HG02571 (cell line): ENCODE measurements at regions not wholly inside any gene's neighbourhood (a gene's known extent, or its start where the extent isn't known, plus 50 kb on each side); places are given as distances from the start of the nearest gene placed in this dataset.

Experiments used
- ATAC-seq: cut with Tn5 transposase; IDR thresholded peaks from one replicate; pipeline ENCODE4 v1.9.1; 2021; ENCODE audit warnings: mild to moderate bottlenecking, moderate library complexity; ENCODE audit not compliant: unreplicated experiment

- ATAC-seq = no peak
Measured at GRCh38 chr22:49262167-49262566, 565.5 kb downstream of the BRD1 start.

DNA sequence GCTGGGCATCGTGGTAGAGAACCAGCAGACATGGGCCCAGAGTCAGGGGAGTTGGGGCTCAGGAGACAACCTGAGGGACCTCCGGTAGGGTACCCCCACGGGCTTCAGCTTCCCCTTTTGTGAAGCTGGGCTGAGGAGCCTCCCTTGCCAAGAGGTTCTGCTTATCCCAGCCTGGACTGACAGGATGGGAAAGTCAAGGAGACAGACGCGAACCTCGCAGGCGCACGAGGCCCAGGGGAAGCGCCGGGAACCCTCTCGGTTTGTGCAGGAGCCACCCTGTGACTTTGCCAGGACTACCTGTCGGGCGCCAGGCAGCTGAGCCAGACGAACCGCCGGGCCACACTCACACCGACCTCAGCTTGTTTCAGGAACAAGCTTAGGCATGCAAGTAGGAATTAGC lies 566.1 kb downstream of the BRD1 start:
- no peak for ATAC-seq

GRCh38 chr22:49260681-49261580 lies 566.7 kb downstream of the BRD1 start:
- ATAC-seq = no peak

DNA sequence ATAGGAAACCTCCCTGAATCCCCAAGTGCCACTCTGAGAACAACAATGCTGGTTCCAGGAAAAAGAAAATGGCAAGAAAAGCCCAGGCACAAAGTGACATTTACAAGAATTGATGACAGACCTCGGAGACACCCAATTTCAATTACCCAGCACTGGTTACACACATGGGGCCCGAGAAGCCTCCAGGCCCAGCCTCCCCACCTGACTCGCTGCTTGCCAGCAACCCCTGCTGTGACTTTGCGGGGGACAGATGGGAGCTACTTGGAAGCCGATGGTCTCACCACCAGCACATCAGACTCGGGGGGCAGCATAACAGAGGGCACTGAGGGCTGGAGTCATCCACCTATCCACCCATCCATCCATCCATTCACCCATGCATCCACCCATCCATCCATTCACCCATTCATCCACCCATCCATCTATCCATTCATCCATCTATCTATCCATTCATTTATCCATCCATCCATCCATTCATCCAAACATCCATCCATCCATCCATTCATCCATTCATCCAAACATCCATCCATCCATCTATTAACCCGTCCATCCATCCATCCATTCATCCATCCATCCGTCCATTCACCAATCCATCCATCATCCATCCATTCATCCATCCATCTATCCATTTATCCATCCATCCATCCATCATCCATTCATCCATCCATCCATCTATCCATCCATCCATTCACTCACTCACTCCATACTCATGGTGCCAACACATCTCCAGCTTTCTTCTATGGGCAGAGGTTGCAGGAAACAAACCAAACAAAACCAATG lies 567.6 kb downstream of the BRD1 start:
- ATAC-seq = no peak

DNA sequence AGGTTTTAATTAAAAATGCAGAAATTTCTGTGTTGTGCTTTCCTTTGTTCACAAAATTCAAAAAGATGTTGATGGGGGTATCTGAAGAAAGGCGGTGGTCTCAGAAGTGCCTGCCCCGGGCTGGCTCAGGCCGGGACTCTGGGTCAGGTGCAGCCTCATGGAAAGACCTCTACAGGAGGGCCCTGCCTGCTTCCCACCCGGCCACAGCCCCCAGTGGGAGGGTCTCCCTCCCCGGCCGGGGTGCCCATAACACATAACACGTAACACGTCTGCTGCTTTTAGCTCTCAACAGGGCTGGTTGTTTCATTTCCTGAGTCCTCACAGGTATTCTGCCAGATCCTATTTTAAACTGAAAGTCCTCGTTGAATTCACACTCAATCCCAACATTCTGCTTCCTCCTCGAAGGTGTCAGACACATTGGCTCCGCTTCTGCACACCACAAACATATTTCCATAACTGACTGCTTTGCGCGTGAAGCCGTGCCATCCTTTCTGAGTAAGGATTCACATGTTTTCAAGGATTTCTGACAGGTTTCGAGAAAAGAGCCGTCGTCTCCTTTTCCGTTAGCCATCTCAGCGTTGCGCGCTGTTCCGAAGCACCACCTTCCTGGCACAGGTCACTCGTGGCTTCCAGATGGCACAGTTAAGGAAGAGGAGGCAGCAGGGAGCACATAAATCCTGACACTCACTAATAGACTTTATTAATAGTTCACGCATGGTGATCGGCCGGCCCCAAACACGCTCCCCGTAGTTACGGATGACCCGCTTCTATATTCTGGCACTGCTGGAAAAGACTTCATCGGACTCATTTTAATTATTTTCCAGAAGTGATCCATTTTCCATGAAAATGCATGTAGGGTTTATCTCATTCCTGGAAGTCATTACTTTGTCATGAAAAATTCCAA lies 569.3 kb downstream of the BRD1 start:
- ATAC-seq = no peak

DNA sequence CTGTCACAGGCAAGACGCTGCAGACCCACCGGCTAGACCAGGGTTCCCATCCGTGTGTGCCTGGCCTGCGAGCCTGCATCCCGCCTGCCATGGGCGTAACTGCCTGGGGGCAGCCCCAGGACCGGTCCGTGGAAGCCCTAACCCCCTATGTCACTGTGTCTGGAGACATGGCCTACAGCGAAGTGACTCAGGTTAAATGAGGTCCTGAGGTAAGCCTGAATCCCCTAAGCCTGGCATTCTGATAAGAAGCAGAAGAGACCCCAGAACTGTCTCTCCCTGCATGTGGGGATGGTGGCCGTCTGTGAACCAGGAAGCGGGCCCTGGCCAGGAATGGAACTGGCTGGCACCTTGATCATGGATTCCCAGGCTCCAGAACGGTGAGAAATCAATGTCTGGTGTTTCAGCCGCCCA lies 570.1 kb downstream of the BRD1 start:
- ATAC-seq = no peak

DNA sequence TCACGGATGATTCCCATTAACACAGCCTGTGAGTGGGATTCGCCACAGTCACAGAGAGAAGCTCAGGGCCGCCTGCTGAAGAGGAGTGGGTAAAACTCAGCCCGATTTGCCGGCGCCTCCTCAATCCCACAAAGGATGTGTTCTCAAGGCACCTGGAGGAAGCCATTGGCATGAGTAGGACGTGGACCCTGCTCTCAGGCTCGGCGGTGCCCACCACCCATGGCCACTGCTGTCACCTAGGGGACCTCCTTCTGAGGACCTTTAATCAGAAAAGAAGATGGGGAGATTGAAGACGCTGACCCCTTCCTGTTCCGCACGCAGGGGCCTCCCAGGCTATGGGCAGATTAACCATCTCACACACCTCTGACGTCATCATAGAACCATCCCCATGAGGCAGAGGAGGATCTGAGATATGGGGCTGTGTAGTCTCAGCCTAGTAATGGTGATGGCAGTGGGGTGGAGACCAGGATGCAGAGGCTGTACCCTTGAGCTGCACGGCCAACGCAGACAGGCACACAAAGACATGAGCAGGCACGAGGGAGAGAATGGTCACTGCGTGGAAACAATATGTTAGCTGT lies 571.8 kb downstream of the BRD1 start:
- no peak for ATAC-seq

DNA sequence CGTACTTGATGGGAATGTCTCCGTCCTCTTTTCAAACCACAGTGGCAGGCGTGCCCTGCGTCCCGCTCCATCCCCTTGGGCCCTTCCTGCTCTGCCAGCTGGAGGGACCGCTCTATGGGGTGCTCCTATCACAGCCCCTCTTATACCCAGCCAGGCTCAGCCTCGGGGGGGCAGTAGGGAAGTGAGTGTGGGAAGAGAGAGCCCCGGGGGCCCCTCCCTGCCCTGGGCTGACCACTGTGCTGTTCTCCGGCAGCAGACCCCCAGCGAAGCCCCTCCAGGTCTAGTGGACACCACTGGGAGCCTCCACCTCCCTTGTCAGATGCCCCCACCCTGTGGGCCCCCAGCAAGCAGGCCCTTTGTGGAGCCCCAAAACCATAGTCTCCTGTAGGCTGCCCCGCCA lies 572.5 kb downstream of the BRD1 start:
- ATAC-seq = no peak

GRCh38 chr22:49253656-49254055 lies 574.0 kb downstream of the BRD1 start:
- ATAC-seq = no peak

- ATAC-seq = no peak
Measured at GRCh38 chr22:49251371-49251770, 576.3 kb downstream of the BRD1 start.

DNA sequence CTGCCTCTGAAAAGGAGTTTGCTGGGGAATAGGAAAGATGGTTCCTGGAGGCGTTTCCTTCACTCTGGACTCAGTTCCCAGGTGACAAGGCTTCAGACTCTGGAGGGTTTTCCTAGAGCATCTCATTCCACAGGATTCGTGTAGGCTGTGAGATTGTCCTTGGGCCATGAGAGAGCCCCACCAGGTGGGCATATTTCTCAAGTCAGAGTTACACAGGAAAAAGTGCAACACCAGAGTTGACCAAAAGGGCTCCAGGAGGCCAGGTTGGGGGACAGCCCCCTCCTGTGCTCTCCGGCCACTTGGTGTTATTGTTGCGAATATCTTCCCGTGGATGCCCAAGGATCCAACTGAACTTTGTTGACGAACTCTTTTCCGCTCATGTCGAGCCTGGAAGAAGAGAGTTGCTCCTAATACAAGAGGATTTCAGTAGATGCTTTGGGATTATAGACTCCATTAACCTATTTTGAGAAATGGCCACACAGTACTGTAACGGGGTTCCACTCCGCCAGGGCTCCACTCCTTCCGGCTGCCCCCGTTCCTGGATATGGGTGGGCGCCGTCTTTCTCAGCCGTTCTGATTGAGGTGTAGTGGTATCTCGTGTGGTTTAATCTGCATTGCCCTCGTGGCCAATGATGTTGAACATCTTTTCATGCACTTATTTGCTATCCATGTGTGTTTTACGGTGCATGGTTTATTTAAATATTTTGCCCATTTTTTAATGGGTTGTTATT lies 580.3 kb downstream of the BRD1 start:
- ATAC-seq = no peak

DNA sequence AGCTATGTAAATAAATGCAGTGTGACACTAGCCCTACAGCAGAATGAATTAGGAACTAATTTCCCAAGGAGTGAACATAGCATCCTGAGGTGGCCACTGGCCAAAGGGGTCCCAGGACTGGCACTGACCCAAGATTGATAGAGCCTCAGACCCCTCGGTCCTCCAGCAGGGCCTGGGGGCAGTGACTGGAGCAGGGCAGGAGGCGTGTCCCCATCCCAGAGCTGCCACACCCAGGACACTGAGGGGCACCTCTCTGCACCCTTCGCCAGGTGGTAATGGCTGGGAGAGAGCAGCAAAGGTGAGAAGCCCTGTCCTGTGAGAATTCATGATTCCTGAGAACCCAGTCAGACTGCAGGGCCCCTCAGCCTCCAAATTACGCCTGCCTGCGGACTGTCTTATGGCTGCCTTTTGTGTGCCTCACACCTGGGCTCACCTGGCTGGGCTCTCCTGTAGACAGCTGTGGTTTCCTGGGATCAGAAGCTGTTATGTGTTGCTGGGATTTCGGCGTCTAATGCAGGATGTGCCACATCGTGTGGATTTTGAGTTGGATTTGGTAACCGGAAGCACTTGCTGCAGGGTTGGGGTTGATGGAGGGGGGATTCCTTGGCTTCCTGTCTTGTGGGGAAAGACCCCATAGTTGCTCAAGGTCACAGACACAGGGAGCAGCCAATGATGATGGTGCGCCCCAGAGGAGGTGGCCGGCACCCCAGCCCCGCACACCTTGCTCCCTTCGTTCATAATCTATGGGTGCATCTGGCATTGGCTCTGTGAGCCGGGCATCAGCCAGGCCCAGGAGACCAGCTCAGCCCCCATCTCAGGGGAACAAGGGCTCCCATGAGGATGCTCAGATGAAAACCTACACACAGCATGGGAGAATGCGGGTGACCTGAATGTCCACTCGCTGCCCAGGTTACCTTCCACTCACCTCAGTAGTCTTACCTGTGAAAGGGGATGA lies 582.9 kb downstream of the BRD1 start:
- no peak for ATAC-seq

- ATAC-seq = no peak
Measured at GRCh38 chr22:49243965-49244364, 583.7 kb downstream of the BRD1 start.

DNA sequence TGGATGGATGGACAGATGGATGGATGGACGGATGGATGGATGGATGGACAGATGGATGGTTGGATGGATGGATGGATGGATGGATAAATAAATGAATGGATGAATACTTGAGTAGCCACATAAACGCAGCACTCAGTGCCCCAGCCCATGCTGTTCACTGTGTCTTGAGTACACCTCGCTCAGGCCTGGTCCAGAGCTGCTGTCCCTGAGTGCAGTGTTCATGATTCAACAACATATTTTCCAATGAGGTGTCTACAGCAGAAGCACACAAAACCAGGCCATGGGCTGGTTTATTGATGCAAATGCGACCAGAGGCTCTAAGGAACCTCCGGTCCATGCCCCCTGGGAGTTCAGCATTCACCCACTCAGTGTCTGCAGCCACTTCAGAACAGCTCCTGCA lies 584.3 kb downstream of the BRD1 start:
- no peak for ATAC-seq

GRCh38 chr22:49242480-49242879 lies 585.2 kb downstream of the BRD1 start:
- ATAC-seq = no peak

- ATAC-seq = no peak
Measured at GRCh38 chr22:49241174-49241851, 586.4 kb downstream of the BRD1 start.

DNA sequence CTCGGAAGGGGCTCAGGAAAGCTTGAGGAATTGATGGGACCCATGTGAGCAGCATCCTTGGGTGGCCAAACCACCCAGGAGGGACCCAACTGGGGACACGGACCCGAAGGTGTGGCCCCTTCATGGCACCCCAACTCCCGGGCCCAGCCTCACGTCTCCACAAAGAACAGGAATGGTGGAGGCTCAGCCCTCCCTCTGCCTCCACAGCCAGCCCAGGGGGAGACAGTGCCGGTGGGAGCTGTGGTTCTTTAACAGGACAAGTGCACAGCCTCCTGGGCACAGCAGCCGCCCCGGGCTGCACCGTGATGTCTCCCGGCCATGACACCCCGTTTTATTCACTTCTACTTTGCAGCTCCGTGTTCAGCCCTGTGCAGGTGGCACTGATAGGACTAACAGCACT lies 587.2 kb downstream of the BRD1 start:
- no peak for ATAC-seq

DNA sequence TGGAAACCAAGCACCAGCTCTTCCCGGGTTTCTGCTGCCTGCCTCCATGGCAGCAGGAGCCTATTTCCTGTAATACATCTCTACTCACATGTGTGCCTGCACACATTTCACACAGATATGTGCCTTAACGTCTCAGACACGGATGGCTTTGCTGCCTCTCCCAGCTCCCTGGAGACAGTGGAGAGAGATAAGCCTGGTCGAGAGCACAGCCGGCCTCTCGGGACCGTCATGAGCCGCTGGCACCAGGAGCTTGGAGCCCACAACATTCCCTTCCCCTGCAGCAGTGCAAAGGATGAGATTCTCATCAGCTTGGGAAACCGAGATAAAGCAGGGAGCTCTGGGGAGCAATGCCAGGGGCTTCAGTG lies 587.7 kb downstream of the BRD1 start:
- ATAC-seq = no peak
